ENCODE measurements at regions not wholly inside any gene's neighbourhood (a gene's known extent, or its start where the extent isn't known, plus 50 kb on each side); places are given as distances from the start of the nearest gene placed in this dataset.
A peak's percentile ranks its signal among the peaks of the same experiment; 100 is the strongest.

GRCh38 chr11:45371251-45372115 lies 85.3 kb upstream of the SYT13 start:
- Histone ChIP-seq H3K4me3 (ENCODE audit: low read depth, low read length) (no peak overlapping the region), H3K27me3 (ENCODE audit: control insufficient read depth, insufficient read depth, low read length) (peaks cover 9% of the 10 kb centered on the region), H3K36me3 (ENCODE audit: control insufficient read depth, insufficient read depth, low read length) (no peaks in the 10 kb centered on the region)
- ChIA-PET POLR2A (no interaction called here), CTCF (interaction anchor here (0.6 to 5.6 kb wide), 34 partner anchors 9 to 432 kb away, joined by 3 to 67 read pairs (median 4); no protein-coding TSS in a partner anchor)
- DNase-seq (ENCODE audit: low read depth) = no peak
- TF ChIP-seq CTCF (IDR thresholded peaks at IDR 0.05; ENCODE audit: insufficient read depth, low read depth, low read length) = peak; percentile 87

GRCh38 chr11:45369313-45369712 lies 83.2 kb upstream of the SYT13 start:
- no peak for DNase-seq (ENCODE audit: low read depth)
- TF ChIP-seq CTCF (IDR thresholded peaks at IDR 0.05; ENCODE audit: insufficient read depth, low read depth, low read length) = no peak
- H3K36me3 ChIP-seq (ENCODE audit: control insufficient read depth, insufficient read depth, low read length) = no peaks in the 10 kb centered on the region
- CTCF ChIA-PET = interaction anchor here (0.7 to 2.1 kb wide), 3 partner anchors 22 to 402 kb away, joined by 3 to 14 read pairs (median 7); no protein-coding TSS in a partner anchor
- POLR2A ChIA-PET = no interaction called here
- H3K27me3 ChIP-seq (ENCODE audit: control insufficient read depth, insufficient read depth, low read length) = peaks cover 8% of the 10 kb centered on the region
- no peak overlapping the region for H3K4me3 ChIP-seq (ENCODE audit: low read depth, low read length)

GRCh38 chr11:45368697-45369096 lies 82.6 kb upstream of the SYT13 start:
- Histone ChIP-seq H3K4me3 (ENCODE audit: low read depth, low read length) (no peak overlapping the region), H3K36me3 (ENCODE audit: control insufficient read depth, insufficient read depth, low read length) (no peaks in the 10 kb centered on the region), H3K27me3 (ENCODE audit: control insufficient read depth, insufficient read depth, low read length) (peaks cover 9% of the 10 kb centered on the region)
- ChIA-PET POLR2A (no interaction called here), CTCF (interaction anchor here (0.7 to 2.1 kb wide), 5 partner anchors 16 to 403 kb away, joined by 3 to 14 read pairs (median 5); no protein-coding TSS in a partner anchor)
- no peak for TF ChIP-seq CTCF (IDR thresholded peaks at IDR 0.05; ENCODE audit: insufficient read depth, low read depth, low read length)
- DNase-seq (ENCODE audit: low read depth) = no peak

- ChIA-PET POLR2A (no interaction called here), CTCF (interaction anchor here (0.9 to 1.3 kb wide), 2 partner anchors 29 to 288 kb away, joined by 3 to 4 read pairs; no protein-coding TSS in a partner anchor)
- Histone ChIP-seq H3K27me3 (ENCODE audit: control insufficient read depth, insufficient read depth, low read length) (peaks cover 6% of the 10 kb centered on the region), H3K36me3 (ENCODE audit: control insufficient read depth, insufficient read depth, low read length) (no peaks in the 10 kb centered on the region), H3K4me3 (ENCODE audit: low read depth, low read length) (no peak overlapping the region)
- TF ChIP-seq CTCF (IDR thresholded peaks at IDR 0.05; ENCODE audit: insufficient read depth, low read depth, low read length) = no peak
- no peak for DNase-seq (ENCODE audit: low read depth)
These were observed 80.6 kb upstream of the SYT13 start for GRCh38 chr11:45366619-45367190.

GRCh38 chr11:45365961-45366618 lies 79.9 kb upstream of the SYT13 start:
- no peak overlapping the region for H3K4me3 ChIP-seq (ENCODE audit: low read depth, low read length)
- CTCF ChIA-PET = interaction anchor here (0.9 to 1.3 kb wide), 2 partner anchors 30 to 289 kb away, joined by 3 to 4 read pairs; no protein-coding TSS in a partner anchor
- peaks cover 10% of the 10 kb centered on the region for H3K27me3 ChIP-seq (ENCODE audit: control insufficient read depth, insufficient read depth, low read length)

More at GRCh38 chr11:45365961-45366618, 79.9 kb upstream of the SYT13 start:
- no peaks in the 10 kb centered on the region for H3K36me3 ChIP-seq (ENCODE audit: control insufficient read depth, insufficient read depth, low read length)
- no peak for DNase-seq (ENCODE audit: low read depth)
- POLR2A ChIA-PET = no interaction called here
- no peak for TF ChIP-seq CTCF (IDR thresholded peaks at IDR 0.05; ENCODE audit: insufficient read depth, low read depth, low read length)

Measured in BJ (cell line).